GM12878 (cell line): ENCODE measurements at regions not wholly inside any gene's neighbourhood (a gene's known extent, or its start where the extent isn't known, plus 50 kb on each side); places are given as distances from the start of the nearest gene placed in this dataset.

Source experiments
- ATAC-seq: fragments of 200-7000 bp; cut with Tn5 transposase; 3 replicates; pipeline ENCODE4 v1.9.1; 2020; ENCODE audit warnings: mild to moderate bottlenecking, moderate library complexity
- BruUV-seq: library from RNA; stranded (reverse); fragments of 400-500 nt; replicated peaks from 2 replicates; lab custom pipeline; 2021; lab: Mats Ljungman, UMichigan
- CTCF ChIA-PET: fragments of 300-600 bp; sonication (Branson Sonifier 250); formaldehyde crosslinking; extraction: SDS; loops from one replicate; lab custom pipeline; 2021; ENCODE audit warnings: inconsistent platforms; lab: Yijun Ruan, JAX
- POLR2A ChIA-PET: fragments of 350-600 bp; formaldehyde crosslinking; extraction: SDS; loops from one replicate; lab custom pipeline; 2021; ENCODE audit warnings: inconsistent platforms; lab: Charles Lee
- RAD21 ChIA-PET: fragments of 300-600 bp; sonication (Branson Sonifier 250); formaldehyde crosslinking; loops from one replicate; lab custom pipeline; 2023; ENCODE audit warnings: antibody characterized with exemption; ENCODE audit not compliant: unreplicated experiment; lab: Charles Lee
- SMC1A ChIA-PET: fragments of 300-600 bp; sonication (Branson Sonifier 250); formaldehyde crosslinking; loops from one replicate; lab custom pipeline; 2023; ENCODE audit not compliant: unreplicated experiment, uncharacterized antibody; lab: Charles Lee
- DNase-seq: peaks from one replicate; pipeline ENCODE4 v3.0.0-alpha.2; 2011; ENCODE audit warnings: low read depth, low spot score
- FAIRE-seq: peaks from 3 replicates; lab custom pipeline; 2011; peaks lifted over from hg19 to GRCh38; lab: Jason Lieb, UNC
- H2AFZ ChIP-seq: 2 replicates; pipeline ENCODE4 v1.6.0; 2011; ENCODE audit warnings: low read depth, low read length, control low read depth; ENCODE audit not compliant: control insufficient read depth
- H3K27ac ChIP-seq: 2 replicates; pipeline ENCODE4 v1.5.1; 2011; ENCODE audit warnings: control low read depth; ENCODE audit not compliant: control insufficient read depth, insufficient read depth
- H3K27me3 ChIP-seq, 2 experiments: replicated peaks in 1 of 2; 2 replicates each; pipeline versions ENCODE4 v1.6.0 to v1.6.1; 2011; ENCODE audit warnings: low read length in 1 of 2; ENCODE audit not compliant: control insufficient read depth in 2 of 2, insufficient read depth in 2 of 2
- H3K36me3 ChIP-seq, 2 experiments: 2 replicates each; pipeline ENCODE4 v1.5.1; 2011; ENCODE audit warnings: low read length in 1 of 2; ENCODE audit not compliant: control insufficient read depth in 2 of 2, insufficient read depth in 2 of 2
- H3K4me1 ChIP-seq: 2 replicates; pipeline ENCODE4 v1.6.1; 2011; ENCODE audit warnings: mild to moderate bottlenecking, low read length, moderate library complexity, mixed read lengths; ENCODE audit not compliant: control insufficient read depth, insufficient read depth
- H3K4me2 ChIP-seq: 2 replicates; pipeline ENCODE4 v1.6.0; 2011; ENCODE audit warnings: control low read depth; ENCODE audit not compliant: control insufficient read depth, insufficient read depth
- H3K4me3 ChIP-seq: fragments of 200-600 bp; sonication (generic); 2 replicates; pipeline ENCODE4 v1.5.1; 2016
- H3K79me2 ChIP-seq: 2 replicates; pipeline ENCODE4 v1.6.0; 2011; ENCODE audit warnings: low read length; ENCODE audit not compliant: control insufficient read depth, insufficient read depth
- H3K9ac ChIP-seq: 2 replicates; pipeline ENCODE4 v1.8.0; 2011; ENCODE audit warnings: low read length, control low read depth, mixed read lengths; ENCODE audit not compliant: control insufficient read depth, insufficient read depth
- H3K9me3 ChIP-seq: replicated peaks from 3 replicates; pipeline ENCODE4 v1.5.1; 2011; ENCODE audit warnings: mild to moderate bottlenecking, low read length; ENCODE audit not compliant: control insufficient read depth, insufficient read depth
- H4K20me1 ChIP-seq: 2 replicates; pipeline ENCODE4 v1.6.0; 2011; ENCODE audit not compliant: control insufficient read depth, insufficient read depth
- ASH2L ChIP-seq: fragments of 300-600, 200-600 bp; sonication (generic); IDR thresholded peaks from 2 replicates; pipeline ENCODE4 v1.6.1; 2017; ENCODE audit warnings: low read depth, mild to moderate bottlenecking, borderline replicate concordance
- BCL11A ChIP-seq: IDR thresholded peaks from 2 replicates; pipeline ENCODE4 v1.6.1; 2011; ENCODE audit warnings: low read depth, low read length
- CHD4 ChIP-seq: fragments of 200-600 bp; sonication (generic); IDR thresholded peaks from 2 replicates; pipeline ENCODE4 v1.6.1; 2016; ENCODE audit warnings: mild to moderate bottlenecking
- EED ChIP-seq: sonication (generic); IDR thresholded peaks from 2 replicates; pipeline ENCODE4 v1.6.1; 2016; ENCODE audit warnings: antibody characterized with exemption, low read depth
- ESRRA ChIP-seq: IDR thresholded peaks from 2 replicates; pipeline ENCODE4 v1.6.1; 2012; ENCODE audit warnings: mild to moderate bottlenecking, low read length, improper control_type of control experiment
- GABPA ChIP-seq: IDR thresholded peaks from 2 replicates; pipeline ENCODE4 v1.6.1; 2014; ENCODE audit warnings: antibody characterized with exemption, low read depth, mild to moderate bottlenecking, inconsistent platforms
- KDM1A ChIP-seq: fragments of 200-600 bp; sonication (generic); IDR thresholded peaks from 2 replicates; pipeline ENCODE4 v1.6.1; 2016; ENCODE audit warnings: borderline replicate concordance
- MEF2A ChIP-seq: IDR thresholded peaks from 2 replicates; pipeline ENCODE4 v1.6.1; 2011; ENCODE audit warnings: low read depth, mild to moderate bottlenecking, low read length, moderate library complexity; ENCODE audit not compliant: insufficient read depth
- NFIC ChIP-seq: IDR thresholded peaks from 2 replicates; pipeline ENCODE4 v1.6.1; 2012; ENCODE audit warnings: low read depth, mild to moderate bottlenecking, inconsistent platforms, low read length, moderate library complexity
- NR2F1 ChIP-seq: fragments of 450-650 bp; conservative IDR thresholded peaks from 2 replicates; pipeline ENCODE4 v1.6.1; 2017; ENCODE audit warnings: mild to moderate bottlenecking
- SMARCA5 ChIP-seq: fragments of 450-650 bp; IDR thresholded peaks from 2 replicates; pipeline ENCODE4 v1.6.1; 2017; ENCODE audit warnings: mild to moderate bottlenecking
- TARDBP ChIP-seq: IDR thresholded peaks from 2 replicates; pipeline ENCODE4 v1.6.1; 2016; ENCODE audit warnings: borderline replicate concordance
- ZBTB33 ChIP-seq: fragments of 450-650 bp; IDR thresholded peaks from 2 replicates; pipeline ENCODE4 v1.6.1; 2017; ENCODE audit warnings: mild to moderate bottlenecking
- ZBTB40 ChIP-seq: fragments of 450-650 bp; IDR thresholded peaks from 2 replicates; pipeline ENCODE4 v1.6.1; 2016; ENCODE audit warnings: mild to moderate bottlenecking, moderate library complexity, borderline replicate concordance
- ZNF24 ChIP-seq: fragments of 450-650 bp; IDR thresholded peaks from 2 replicates; pipeline ENCODE4 v1.6.1; 2017; ENCODE audit warnings: antibody characterized with exemption, mild to moderate bottlenecking
- WGBS: methylation state at CpG from one replicate; pipeline ENCODE4 v1.1.6; 2016; ENCODE audit warnings: low lambda C conversion rate; ENCODE audit not compliant: insufficient replicate concordance, insufficient coverage; ENCODE audit errors: missing lambda C conversion rate; 5-methylcytosine and 5-hydroxymethylcytosine counted together
- in situ Hi-C: fragments of 300-500 bp; cut with MboI; formaldehyde crosslinking; loops from 9 replicates; pipeline ENCODE4 v1.14.3; 2018; ENCODE audit warnings: mixed read lengths
- intact Hi-C: fragments of 100-400 bp; cut with micrococcal nuclease; formaldehyde crosslinking; loops from one replicate; pipeline ENCODE4 v1.14.2; 2022; ENCODE audit not compliant: unreplicated experiment
- TF ChIP-seq, protein P1 (sequence below): IDR thresholded peaks from 2 replicates; pipeline ENCODE4 v1.6.1; 2012; ENCODE audit warnings: low read depth, low read length, improper control_type of control experiment

DNA sequence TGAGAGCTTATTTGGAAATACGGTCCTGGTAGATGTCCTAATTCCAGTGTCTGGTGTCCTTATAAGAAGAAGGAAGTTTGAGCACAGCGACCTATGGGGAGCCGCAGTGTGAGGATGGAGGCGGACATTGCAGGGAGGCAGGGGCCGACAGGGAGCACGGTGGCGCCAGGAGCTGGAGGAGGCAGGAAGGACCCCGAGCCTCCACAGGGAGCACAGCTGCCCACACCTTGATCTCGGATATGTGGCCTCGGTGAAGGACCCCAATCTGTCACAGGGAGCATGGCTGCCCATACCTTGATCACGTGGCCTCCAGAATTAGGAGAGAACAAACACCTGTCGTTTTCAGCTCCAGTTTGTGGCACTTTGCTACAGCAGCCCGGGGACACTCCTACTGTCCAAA lies 461.6 kb upstream of the SALL3 start (continued):
- no peak for TF ChIP-seq ZBTB33
- TF ChIP-seq, protein P1, sequence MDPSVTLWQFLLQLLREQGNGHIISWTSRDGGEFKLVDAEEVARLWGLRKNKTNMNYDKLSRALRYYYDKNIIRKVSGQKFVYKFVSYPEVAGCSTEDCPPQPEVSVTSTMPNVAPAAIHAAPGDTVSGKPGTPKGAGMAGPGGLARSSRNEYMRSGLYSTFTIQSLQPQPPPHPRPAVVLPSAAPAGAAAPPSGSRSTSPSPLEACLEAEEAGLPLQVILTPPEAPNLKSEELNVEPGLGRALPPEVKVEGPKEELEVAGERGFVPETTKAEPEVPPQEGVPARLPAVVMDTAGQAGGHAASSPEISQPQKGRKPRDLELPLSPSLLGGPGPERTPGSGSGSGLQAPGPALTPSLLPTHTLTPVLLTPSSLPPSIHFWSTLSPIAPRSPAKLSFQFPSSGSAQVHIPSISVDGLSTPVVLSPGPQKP = no peak
- no peak for TF ChIP-seq GABPA

- SMC1A ChIA-PET = no interaction called here
- no peaks in the 10 kb centered on the region for H4K20me1 ChIP-seq
- no peaks in the 10 kb centered on the region for H3K79me2 ChIP-seq
- DNase-seq (no peak), FAIRE-seq (no peak), ATAC-seq (no peak)
- no peaks in the 10 kb centered on the region; the same call in 2 of the 3 replicates for H3K9me3 ChIP-seq
- no peak overlapping the region for H2AFZ ChIP-seq
- RAD21 ChIA-PET = no interaction called here
- no peak for TF ChIP-seq ZNF24
- no peak for TF ChIP-seq KDM1A
- TF ChIP-seq NR2F1 = no peak
- no peak for TF ChIP-seq ZBTB40
- TF ChIP-seq EED = no peak
- TF ChIP-seq BCL11A = no peak
- no peak for TF ChIP-seq NFIC
- TF ChIP-seq CHD4 = no peak
- no peak for TF ChIP-seq ASH2L
- TF ChIP-seq ESRRA = no peak
- no peak for TF ChIP-seq TARDBP
- no peak for TF ChIP-seq MEF2A
- TF ChIP-seq SMARCA5 = no peak
- POLR2A ChIA-PET = no interaction called here
- no peaks in the 10 kb centered on the region for H3K36me3 ChIP-seq
- 73% methylated on average over 24 of the region's 25 CpGs for WGBS
- H3K27ac ChIP-seq = no peak overlapping the region
- H3K27me3 ChIP-seq = no peaks in the 10 kb centered on the region
- H3K4me1 ChIP-seq = no peaks in the 10 kb centered on the region
- H3K4me2 ChIP-seq = no peak overlapping the region
- BruUV-seq = no TSS peak
- no peak overlapping the region for H3K9ac ChIP-seq
- no peak overlapping the region for H3K4me3 ChIP-seq
- CTCF ChIA-PET = no interaction called here
- in situ Hi-C loops = no loop called here
- intact Hi-C loops = loop anchor here (10.0 kb wide), 1 partner anchor 64 kb away; no protein-coding TSS in a partner anchor
Measured at GRCh38 chr18:78518805-78519204, 460.8 kb upstream of the SALL3 start.
